Mesothelial cell of epicardium (in vitro differentiated cells): ENCODE measurements at regions not wholly inside any gene's neighbourhood (a gene's known extent, or its start where the extent isn't known, plus 50 kb on each side); places are given as distances from the start of the nearest gene placed in this dataset.

Source experiments
- DNase-seq, 2 experiments: peaks; one replicate each; pipeline ENCODE4 v3.0.0; 2021; ENCODE audit warnings: low spot score in 2 of 2; ENCODE audit not compliant: unreplicated experiment in 2 of 2
- H3K27ac Mint-ChIP-seq: 2 replicates; pipeline ENCODE4 v1.8.0; 2021; ENCODE audit warnings: mixed read lengths
- H3K27me3 Mint-ChIP-seq: 2 replicates; pipeline ENCODE4 v1.8.0; 2021; ENCODE audit warnings: low read depth, mixed read lengths
- H3K36me3 Mint-ChIP-seq: 2 replicates; pipeline ENCODE4 v1.8.0; 2021; ENCODE audit warnings: mixed read lengths
- H3K4me1 Mint-ChIP-seq: 2 replicates; pipeline ENCODE4 v1.8.0; 2021; ENCODE audit warnings: mixed read lengths
- H3K4me3 Mint-ChIP-seq: 2 replicates; pipeline ENCODE4 v1.8.0; 2021; ENCODE audit warnings: mild to moderate bottlenecking, moderate library complexity, mixed read lengths
- H3K9me3 Mint-ChIP-seq: 2 replicates; pipeline ENCODE4 v1.8.0; 2021; ENCODE audit warnings: mixed read lengths
- CTCF ChIP-seq: fragments of 200-600 bp; sonication (generic); IDR thresholded peaks from one replicate; pipeline ENCODE4 v1.5.0; 2021; ENCODE audit warnings: antibody characterized with exemption; ENCODE audit not compliant: unreplicated experiment

DNA sequence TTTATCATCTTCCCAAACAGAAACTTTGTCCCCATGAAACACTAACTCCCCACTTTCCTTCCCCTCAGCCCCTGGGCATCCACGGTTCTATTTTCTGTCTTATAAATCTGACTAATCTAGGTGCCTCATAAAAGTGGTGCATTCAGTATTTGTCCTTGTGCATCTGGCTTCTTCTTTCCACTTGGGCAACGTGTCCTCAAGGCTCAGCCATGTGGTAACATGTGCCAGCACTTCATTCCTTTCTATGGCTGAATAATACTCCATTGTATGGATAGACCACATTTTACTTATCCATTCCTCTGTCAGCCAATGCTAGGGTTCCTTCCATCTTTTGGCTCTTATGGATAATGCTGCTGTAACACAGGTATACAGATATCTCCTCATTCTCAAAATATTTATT, 305.0 kb upstream of the RUNX1 start:
- no peak overlapping the region for H3K27ac Mint-ChIP-seq
- no peak overlapping the region for H3K4me3 Mint-ChIP-seq
- no peaks in the 10 kb centered on the region for H3K4me1 Mint-ChIP-seq
- TF ChIP-seq CTCF: no peak
- DNase-seq: no peak
- no peaks in the 10 kb centered on the region for H3K36me3 Mint-ChIP-seq
- H3K27me3 Mint-ChIP-seq: no peaks in the 10 kb centered on the region
- H3K9me3 Mint-ChIP-seq: peaks cover 6% of the 10 kb centered on the region

- H3K4me3 Mint-ChIP-seq: no peak overlapping the region
- H3K9me3 Mint-ChIP-seq: peaks cover 6% of the 10 kb centered on the region
- no peak for TF ChIP-seq CTCF
- no peaks in the 10 kb centered on the region for H3K27me3 Mint-ChIP-seq
- H3K27ac Mint-ChIP-seq: peak overlapping the region; percentile 3
- DNase-seq: no peak
- no peaks in the 10 kb centered on the region for H3K4me1 Mint-ChIP-seq
- H3K36me3 Mint-ChIP-seq: no peaks in the 10 kb centered on the region
These were observed 303.7 kb upstream of the RUNX1 start for GRCh38 chr21:35352793-35353192.

DNA sequence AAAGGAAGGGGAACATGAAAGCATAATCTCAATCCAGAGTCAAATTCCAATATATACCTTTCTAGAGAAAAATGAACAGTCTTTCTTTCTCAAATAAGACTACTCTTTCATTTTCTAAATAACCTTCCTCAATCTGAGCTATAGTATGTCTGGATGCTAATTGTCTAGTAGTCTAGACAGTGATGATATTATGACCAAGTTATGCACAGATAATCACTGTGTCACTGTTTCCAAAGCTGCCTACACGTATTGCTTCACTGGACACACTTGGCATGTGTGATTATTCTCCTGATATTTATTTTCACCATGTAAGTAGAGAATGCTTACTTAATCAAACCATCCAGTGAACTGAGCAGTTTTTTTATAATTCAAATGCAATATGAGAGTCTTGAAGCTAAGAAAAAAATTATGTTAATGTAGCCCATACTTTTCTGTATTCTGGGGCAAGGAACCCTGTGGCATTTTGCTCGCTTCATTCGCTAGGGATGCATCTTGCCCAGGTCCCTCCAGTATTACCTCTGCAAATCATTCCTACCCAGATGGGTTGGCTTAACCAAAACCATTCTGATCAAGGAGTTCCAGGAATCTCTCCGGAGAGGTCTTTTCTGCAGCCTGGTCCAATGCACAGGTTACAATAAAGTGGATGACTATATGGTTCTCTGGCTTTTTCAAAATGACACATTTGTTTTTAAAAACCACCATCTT, 303.1 kb upstream of the RUNX1 start:
- DNase-seq: no peak
- Mint-ChIP-seq H3K36me3 (no peaks in the 10 kb centered on the region), H3K4me1 (no peaks in the 10 kb centered on the region), H3K4me3 (no peak overlapping the region), H3K9me3 (peaks cover 6% of the 10 kb centered on the region), H3K27me3 (no peaks in the 10 kb centered on the region), H3K27ac (peak overlapping the region; percentile 3)
- TF ChIP-seq CTCF: no peak

- Mint-ChIP-seq H3K27ac (no peak overlapping the region), H3K4me3 (no peak overlapping the region), H3K9me3 (peaks cover 6% of the 10 kb centered on the region)
These were observed 302.3 kb upstream of the RUNX1 start for GRCh38 chr21:35351434-35351833.

DNA sequence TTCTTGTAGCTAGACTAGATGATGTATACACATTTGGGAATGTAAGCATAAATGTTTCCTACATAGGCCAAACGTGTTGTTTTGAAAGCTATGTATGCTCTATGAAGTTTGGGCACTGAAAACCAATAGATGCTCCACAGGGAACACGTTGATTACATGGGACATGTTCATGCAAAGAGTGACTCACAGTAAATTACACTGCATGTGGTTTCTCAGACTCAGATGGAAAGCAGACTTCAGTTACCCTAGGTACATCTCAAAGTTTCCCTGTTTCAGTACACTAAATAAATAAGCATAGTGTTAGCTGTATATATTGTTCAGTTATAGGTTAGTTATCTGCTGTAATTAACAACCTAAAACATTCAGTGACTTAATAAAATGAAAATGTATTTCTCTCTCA, 301.9 kb upstream of the RUNX1 start:
- Mint-ChIP-seq H3K27ac (no peak overlapping the region), H3K4me1 (peaks cover 3% of the 10 kb centered on the region), H3K27me3 (no peaks in the 10 kb centered on the region), H3K4me3 (no peak overlapping the region), H3K36me3 (no peaks in the 10 kb centered on the region), H3K9me3 (peaks cover 6% of the 10 kb centered on the region)
- TF ChIP-seq CTCF: no peak
- DNase-seq: no peak

More at GRCh38 chr21:35351434-35351833, 302.3 kb upstream of the RUNX1 start:
- no peak for DNase-seq
- Mint-ChIP-seq H3K36me3 (no peaks in the 10 kb centered on the region), H3K4me1 (no peaks in the 10 kb centered on the region), H3K27me3 (no peaks in the 10 kb centered on the region)
- no peak for TF ChIP-seq CTCF
